HepG2 (cell line): ENCODE measurements at regions not wholly inside any gene's neighbourhood (a gene's known extent, or its start where the extent isn't known, plus 50 kb on each side); places are given as distances from the start of the nearest gene placed in this dataset.

Experiments
- CHD4 ChIP-seq: fragments of 200-600 bp; sonication (generic); IDR thresholded peaks from 2 replicates; pipeline ENCODE4 v1.7.0; 2017; ENCODE audit warnings: mild to moderate bottlenecking, low read length, borderline replicate concordance
- DBP ChIP-seq: sonication (generic); formaldehyde crosslinking; IDR thresholded peaks from 2 replicates; pipeline ENCODE4 v1.4.0; 2020; ENCODE audit warnings: missing genetic modification reagents; ENCODE audit errors: not compliant biosample characterization
- GATAD2A ChIP-seq: IDR thresholded peaks from 2 replicates; pipeline ENCODE4 v1.6.1; 2016
- HCFC1 ChIP-seq: fragments of 150-350 bp; IDR thresholded peaks from 2 replicates; pipeline ENCODE4 v1.6.1; 2014; ENCODE audit warnings: low read depth, low read length
- KAT7 ChIP-seq: IDR thresholded peaks from 2 replicates; pipeline ENCODE4 v1.6.1; 2018; ENCODE audit warnings: borderline replicate concordance, missing compliant biosample characterization
- MAFG ChIP-seq: sonication (generic); formaldehyde crosslinking; IDR thresholded peaks from 2 replicates; pipeline ENCODE4 v1.5.1; 2020; ENCODE audit warnings: mild to moderate bottlenecking, missing genetic modification reagents
- NONO ChIP-seq, 2 experiments: fragments of 450-650 bp in 1 of 2; sonication (generic) in 1 of 2; formaldehyde crosslinking in 1 of 2; IDR thresholded peaks in 1 of 2; conservative IDR thresholded peaks in 1 of 2; 2 replicates each; pipeline versions ENCODE4 v1.6.1 to v1.8.0; 2017 to 2022; ENCODE audit warnings: mild to moderate bottlenecking in 1 of 2, missing genetic modification reagents in 1 of 2, moderate library complexity in 1 of 2
- NR1H2 ChIP-seq: sonication (generic); formaldehyde crosslinking; IDR thresholded peaks from 2 replicates; pipeline ENCODE4 v1.8.1; 2022; ENCODE audit warnings: low read depth, missing genetic modification reagents, borderline replicate concordance
- TIGD3 ChIP-seq: sonication (generic); formaldehyde crosslinking; IDR thresholded peaks from 2 replicates; pipeline ENCODE4 v1.5.1; 2020; ENCODE audit warnings: mild to moderate bottlenecking, missing genetic modification reagents, borderline replicate concordance
- ZHX1 ChIP-seq: sonication (generic); formaldehyde crosslinking; IDR thresholded peaks from 2 replicates; pipeline ENCODE4 v1.8.1; 2022; ENCODE audit warnings: low read depth, mild to moderate bottlenecking, missing genetic modification reagents
- ZNF121 ChIP-seq: sonication (generic); formaldehyde crosslinking; IDR thresholded peaks from 2 replicates; pipeline ENCODE4 v1.5.0; 2020; ENCODE audit warnings: mild to moderate bottlenecking, missing genetic modification reagents
- ZNF251 ChIP-seq: sonication (generic); formaldehyde crosslinking; IDR thresholded peaks from 2 replicates; pipeline ENCODE4 v1.9.0; 2021; ENCODE audit warnings: mild to moderate bottlenecking, missing genetic modification reagents
- ZNF280D ChIP-seq: sonication (generic); formaldehyde crosslinking; IDR thresholded peaks from 2 replicates; pipeline ENCODE4 v1.5.1; 2020; ENCODE audit warnings: mild to moderate bottlenecking, missing genetic modification reagents
- ZNF362 ChIP-seq: sonication (generic); formaldehyde crosslinking; IDR thresholded peaks from 2 replicates; pipeline ENCODE4 v1.4.0; 2020; ENCODE audit warnings: missing genetic modification reagents, mild to moderate bottlenecking, borderline replicate concordance
- ZNF672 ChIP-seq: sonication (generic); formaldehyde crosslinking; IDR thresholded peaks from 2 replicates; pipeline ENCODE4 v1.8.1; 2022; ENCODE audit warnings: missing genetic modification reagents
- ZNF7 ChIP-seq: IDR thresholded peaks from 2 replicates; pipeline ENCODE4 v1.6.1; 2016; ENCODE audit warnings: missing biosample characterization, missing genetic modification reagents
- TF ChIP-seq, protein P1 (sequence below): sonication (generic); formaldehyde crosslinking; conservative IDR thresholded peaks from 2 replicates; pipeline ENCODE4 v1.8.0; 2022; ENCODE audit warnings: missing genetic modification reagents

DNA sequence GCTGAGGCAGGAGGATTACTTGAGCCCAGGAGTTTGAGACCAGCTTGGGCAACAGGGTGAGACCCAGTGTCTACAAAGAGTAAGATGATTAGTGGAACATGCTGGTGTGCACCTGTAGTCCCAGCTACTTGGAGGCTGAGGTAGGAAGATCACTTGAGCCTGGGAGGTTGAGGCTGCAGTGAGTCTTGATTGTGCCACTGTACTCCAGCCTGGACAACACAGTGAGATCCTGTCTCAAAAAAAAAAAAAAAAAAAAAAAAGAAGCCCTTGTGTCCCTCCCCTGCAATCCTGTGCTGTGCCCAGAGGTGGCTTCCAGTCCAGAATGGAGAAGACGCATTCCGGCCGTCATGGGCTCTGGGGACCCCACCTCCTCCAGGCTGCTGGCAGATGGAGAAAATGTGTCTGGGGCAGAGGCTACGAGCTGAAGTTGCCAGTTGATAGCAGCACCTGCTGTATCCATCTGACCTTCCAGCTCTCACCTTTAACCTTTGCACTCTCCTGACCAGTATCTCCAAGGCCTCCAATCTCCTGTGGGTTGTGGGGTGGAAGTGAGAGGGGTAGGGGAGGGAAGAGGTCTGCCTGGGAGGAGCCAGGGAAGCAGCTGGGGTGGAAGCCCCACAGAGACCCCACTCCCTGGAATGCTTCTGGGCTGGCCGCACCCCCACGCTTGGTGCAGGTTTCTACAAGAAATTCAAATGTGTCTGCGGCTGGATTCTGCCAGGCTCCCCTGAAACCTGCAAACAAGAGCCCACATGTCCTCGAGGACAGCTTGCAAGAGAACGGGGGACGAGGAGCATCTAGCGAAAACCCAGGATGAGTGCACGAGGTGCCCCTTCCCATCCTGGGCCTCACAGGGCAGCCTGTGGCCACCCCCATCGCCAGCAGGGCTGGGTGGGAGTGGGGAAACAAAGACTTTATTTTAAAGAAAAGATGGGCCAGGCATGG, 148.3 kb upstream of the IER5L start (continued):
- TF ChIP-seq ZNF280D (CRISPR knock-in tag) (no peak), TIGD3 (CRISPR knock-in tag) (no peak), CHD4 (no peak), NONO (IDR thresholded peaks at IDR 0.05) (no peak), NONO (CRISPR knock-in tag; conservative IDR thresholded peaks at IDR 0.05) (no peak), GATAD2A (CRISPR knock-in tag) (no peak), DBP (CRISPR knock-in tag) (no peak), KAT7 (no peak), ZNF121 (CRISPR knock-in tag) (peak; percentile 92), ZNF362 (CRISPR knock-in tag) (peak; percentile 60; the same call in 1 of the 2 replicates), ZNF672 (CRISPR knock-in tag) (no peak), HCFC1 (no peak), NR1H2 (CRISPR knock-in tag) (no peak), ZHX1 (no peak), ZNF251 (CRISPR knock-in tag) (no peak), MAFG (CRISPR knock-in tag) (no peak), ZNF7 (CRISPR knock-in tag) (no peak)
- TF ChIP-seq, protein P1, sequence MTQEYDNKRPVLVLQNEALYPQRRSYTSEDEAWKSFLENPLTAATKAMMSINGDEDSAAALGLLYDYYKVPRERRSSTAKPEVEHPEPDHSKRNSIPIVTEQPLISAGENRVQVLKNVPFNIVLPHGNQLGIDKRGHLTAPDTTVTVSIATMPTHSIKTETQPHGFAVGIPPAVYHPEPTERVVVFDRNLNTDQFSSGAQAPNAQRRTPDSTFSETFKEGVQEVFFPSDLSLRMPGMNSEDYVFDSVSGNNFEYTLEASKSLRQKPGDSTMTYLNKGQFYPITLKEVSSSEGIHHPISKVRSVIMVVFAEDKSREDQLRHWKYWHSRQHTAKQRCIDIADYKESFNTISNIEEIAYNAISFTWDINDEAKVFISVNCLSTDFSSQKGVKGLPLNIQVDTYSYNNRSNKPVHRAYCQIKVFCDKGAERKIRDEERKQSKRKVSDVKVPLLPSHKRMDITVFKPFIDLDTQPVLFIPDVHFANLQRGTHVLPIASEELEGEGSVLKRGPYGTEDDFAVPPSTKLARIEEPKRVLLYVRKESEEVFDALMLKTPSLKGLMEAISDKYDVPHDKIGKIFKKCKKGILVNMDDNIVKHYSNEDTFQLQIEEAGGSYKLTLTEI (CRISPR knock-in tag): no peak
